KMS-11 (cell line): ENCODE measurements at regions not wholly inside any gene's neighbourhood (a gene's known extent, or its start where the extent isn't known, plus 50 kb on each side); places are given as distances from the start of the nearest gene placed in this dataset.
A peak's percentile ranks its signal among the peaks of the same experiment; 100 is the strongest.

ENCODE experiments used
- H2AFZ ChIP-seq: fragments of 200-600 bp; sonication (generic); 2 replicates; pipeline ENCODE4 v1.6.1; 2016; ENCODE audit warnings: antibody characterized with exemption, mixed run types, low read depth
- H3K27ac ChIP-seq: fragments of 200-600 bp; sonication (generic); 2 replicates; pipeline ENCODE4 v1.6.1; 2016; ENCODE audit warnings: mild to moderate bottlenecking, mixed run types
- H3K27me3 ChIP-seq: fragments of 200-600 bp; sonication (generic); 2 replicates; pipeline ENCODE4 v1.6.1; 2017; ENCODE audit warnings: mild to moderate bottlenecking, low read depth, mixed run types, moderate library complexity; ENCODE audit not compliant: insufficient read depth
- H3K36me3 ChIP-seq: fragments of 200-600 bp; sonication (generic); 2 replicates; pipeline ENCODE4 v1.6.1; 2017; ENCODE audit warnings: mild to moderate bottlenecking, mixed run types; ENCODE audit not compliant: insufficient read depth
- H3K4me1 ChIP-seq: fragments of 200-600 bp; sonication (generic); 2 replicates; pipeline ENCODE4 v1.6.1; 2016; ENCODE audit warnings: mild to moderate bottlenecking, low read depth, mixed run types; ENCODE audit not compliant: poor library complexity, severe bottlenecking
- H3K4me2 ChIP-seq: fragments of 200-600 bp; sonication (generic); 2 replicates; pipeline ENCODE4 v1.7.0; 2016; ENCODE audit warnings: mild to moderate bottlenecking, mixed run types
- H3K4me3 ChIP-seq: fragments of 200-600 bp; sonication (generic); IDR thresholded peaks from 2 replicates; pipeline ENCODE4 v1.6.1; 2017; ENCODE audit warnings: low read depth, low read length, mixed read lengths; ENCODE audit not compliant: insufficient read depth
- H3K79me2 ChIP-seq: fragments of 200-600 bp; sonication (generic); 2 replicates; pipeline ENCODE4 v1.6.1; 2016; ENCODE audit warnings: low read depth, mixed run types; ENCODE audit not compliant: insufficient read depth
- H3K9ac ChIP-seq: fragments of 200-600 bp; sonication (generic); 2 replicates; pipeline ENCODE4 v1.6.1; 2016; ENCODE audit warnings: mild to moderate bottlenecking, mixed run types
- H4K20me1 ChIP-seq: fragments of 200-600 bp; sonication (generic); 2 replicates; pipeline ENCODE4 v1.6.1; 2016; ENCODE audit warnings: mild to moderate bottlenecking, mixed run types; ENCODE audit not compliant: insufficient read depth
- TF ChIP-seq, protein P1 (sequence below): fragments of 200-600 bp; sonication (generic); conservative IDR thresholded peaks from 2 replicates; pipeline ENCODE4 v1.6.1; 2017; ENCODE audit warnings: low read depth, mild to moderate bottlenecking, antibody characterized with exemption, low read length, moderate library complexity, mixed read lengths

DNA sequence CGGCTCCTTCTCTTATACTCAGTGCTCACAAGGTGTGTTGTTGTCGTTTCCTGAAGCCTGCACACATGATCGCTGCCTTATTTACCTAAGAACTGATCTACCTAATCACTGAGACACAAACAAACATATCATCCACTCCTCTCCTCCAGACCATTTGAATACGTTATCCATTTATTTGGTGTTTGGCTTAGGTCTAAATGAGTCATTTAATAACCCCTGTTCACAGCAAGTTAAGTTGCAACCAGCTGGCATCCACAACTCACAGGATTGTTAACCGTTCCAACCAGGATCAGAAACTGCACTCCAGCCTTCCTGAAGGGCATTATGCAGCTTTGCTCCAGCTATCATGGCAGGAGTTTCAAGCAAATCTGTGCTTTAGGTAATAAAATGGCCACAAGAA, 511.1 kb upstream of the MAP3K7 start:
- peak overlapping the region; percentile 86 for H2AFZ ChIP-seq
- TF ChIP-seq, protein P1, sequence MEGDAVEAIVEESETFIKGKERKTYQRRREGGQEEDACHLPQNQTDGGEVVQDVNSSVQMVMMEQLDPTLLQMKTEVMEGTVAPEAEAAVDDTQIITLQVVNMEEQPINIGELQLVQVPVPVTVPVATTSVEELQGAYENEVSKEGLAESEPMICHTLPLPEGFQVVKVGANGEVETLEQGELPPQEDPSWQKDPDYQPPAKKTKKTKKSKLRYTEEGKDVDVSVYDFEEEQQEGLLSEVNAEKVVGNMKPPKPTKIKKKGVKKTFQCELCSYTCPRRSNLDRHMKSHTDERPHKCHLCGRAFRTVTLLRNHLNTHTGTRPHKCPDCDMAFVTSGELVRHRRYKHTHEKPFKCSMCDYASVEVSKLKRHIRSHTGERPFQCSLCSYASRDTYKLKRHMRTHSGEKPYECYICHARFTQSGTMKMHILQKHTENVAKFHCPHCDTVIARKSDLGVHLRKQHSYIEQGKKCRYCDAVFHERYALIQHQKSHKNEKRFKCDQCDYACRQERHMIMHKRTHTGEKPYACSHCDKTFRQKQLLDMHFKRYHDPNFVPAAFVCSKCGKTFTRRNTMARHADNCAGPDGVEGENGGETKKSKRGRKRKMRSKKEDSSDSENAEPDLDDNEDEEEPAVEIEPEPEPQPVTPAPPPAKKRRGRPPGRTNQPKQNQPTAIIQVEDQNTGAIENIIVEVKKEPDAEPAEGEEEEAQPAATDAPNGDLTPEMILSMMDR: no peak
- H3K4me3 ChIP-seq: no peak overlapping the region
- H3K27me3 ChIP-seq: no peaks in the 10 kb centered on the region
- peak overlapping the region; percentile 84 for H3K4me2 ChIP-seq
- no peak overlapping the region for H3K9ac ChIP-seq
- H3K4me1 ChIP-seq: peaks cover 24% of the 10 kb centered on the region
- H3K27ac ChIP-seq: peak overlapping the region; percentile 76
- H4K20me1 ChIP-seq: no peaks in the 10 kb centered on the region
- H3K36me3 ChIP-seq: no peaks in the 10 kb centered on the region
- no peaks in the 10 kb centered on the region for H3K79me2 ChIP-seq

DNA sequence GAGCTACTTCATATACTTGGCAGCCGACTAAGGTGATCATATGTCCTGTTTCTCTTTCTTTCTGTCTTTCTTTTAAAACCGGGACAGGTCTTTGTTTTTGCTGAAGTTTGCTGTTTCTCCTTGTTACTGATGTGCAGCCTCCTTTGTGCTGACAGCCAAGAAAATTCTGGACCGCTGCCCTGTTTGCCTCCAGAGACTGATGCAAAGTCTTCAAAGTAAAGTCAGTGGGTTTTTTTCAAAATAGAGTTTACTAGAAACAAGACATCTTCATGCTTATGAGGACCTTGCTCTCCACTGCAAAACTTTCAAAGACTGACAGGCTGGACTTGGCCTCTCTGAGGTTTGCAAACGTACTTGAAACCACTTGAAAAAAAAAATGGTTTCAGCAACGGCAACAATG, 510.5 kb upstream of the MAP3K7 start:
- peak overlapping the region; percentile 35; the same call in 1 of the 2 replicates for H3K9ac ChIP-seq
- no peaks in the 10 kb centered on the region for H4K20me1 ChIP-seq
- peak overlapping the region; percentile 76 for H3K27ac ChIP-seq
- H3K27me3 ChIP-seq: no peaks in the 10 kb centered on the region
- TF ChIP-seq, protein P1: no peak
- H3K4me2 ChIP-seq: peak overlapping the region; percentile 84
- H3K4me1 ChIP-seq: peaks cover 24% of the 10 kb centered on the region
- H3K79me2 ChIP-seq: no peaks in the 10 kb centered on the region
- no peaks in the 10 kb centered on the region for H3K36me3 ChIP-seq
- H2AFZ ChIP-seq: peak overlapping the region; percentile 86
- H3K4me3 ChIP-seq: no peak overlapping the region

DNA sequence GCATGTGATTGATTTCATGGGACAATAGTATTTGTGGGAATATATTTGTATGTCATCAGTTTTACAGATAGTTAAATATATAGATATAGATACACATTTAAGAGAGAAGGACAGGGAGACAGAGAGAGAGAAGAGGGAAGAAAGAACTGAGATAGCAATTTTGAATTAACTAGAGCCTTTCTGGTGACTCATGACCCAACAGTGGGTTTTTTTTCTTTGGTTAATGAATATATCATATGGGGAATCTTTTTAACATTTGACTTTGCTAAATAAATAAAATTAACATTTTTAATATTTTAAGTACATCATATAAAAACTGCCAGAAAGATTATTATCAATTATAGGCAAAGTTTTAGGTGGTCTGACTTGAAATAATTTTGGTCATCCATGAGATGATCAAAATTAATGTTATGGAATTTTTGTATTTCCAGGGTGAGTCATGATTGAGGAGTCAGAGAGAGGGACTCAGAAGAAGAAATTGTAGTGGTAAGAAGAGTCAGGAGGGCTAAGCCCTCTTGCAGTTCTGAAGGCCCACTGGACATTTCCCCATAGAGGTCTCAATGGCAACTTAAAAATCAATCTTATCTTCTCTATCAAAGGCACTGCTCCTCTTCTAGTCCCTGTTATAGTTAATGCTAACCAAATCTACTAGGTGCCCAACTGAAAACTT, 508.1 kb upstream of the MAP3K7 start:
- H3K4me1 ChIP-seq: peaks cover 24% of the 10 kb centered on the region
- no peaks in the 10 kb centered on the region for H4K20me1 ChIP-seq
- H3K27me3 ChIP-seq: no peaks in the 10 kb centered on the region
- no peak overlapping the region for H3K9ac ChIP-seq
- TF ChIP-seq, protein P1: no peak
- no peaks in the 10 kb centered on the region for H3K79me2 ChIP-seq
- H3K4me2 ChIP-seq: no peak overlapping the region
- H3K27ac ChIP-seq: no peak overlapping the region
- H2AFZ ChIP-seq: no peak overlapping the region
- no peak overlapping the region for H3K4me3 ChIP-seq
- no peaks in the 10 kb centered on the region for H3K36me3 ChIP-seq

DNA sequence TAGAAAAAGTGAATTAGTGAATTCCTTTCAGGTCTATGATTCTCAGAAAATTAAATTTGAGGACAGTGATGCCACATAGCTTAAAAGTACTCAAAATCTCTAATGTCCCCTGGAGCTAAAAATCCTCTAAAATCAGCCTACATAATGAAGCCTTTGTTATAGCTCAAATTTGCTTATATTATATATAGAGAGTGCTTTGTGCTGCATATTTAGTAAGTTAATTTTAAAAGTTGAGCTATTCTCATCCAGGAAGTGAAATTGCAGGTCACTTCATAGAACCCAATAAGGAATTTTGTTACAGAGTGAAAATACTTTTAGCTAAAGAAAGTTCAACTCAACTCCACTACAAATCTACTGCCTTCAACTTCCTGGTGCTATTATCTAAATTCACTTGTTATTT, 507.5 kb upstream of the MAP3K7 start:
- Histone ChIP-seq H3K4me1 (peaks cover 24% of the 10 kb centered on the region), H3K4me2 (no peak overlapping the region), H3K79me2 (no peaks in the 10 kb centered on the region), H3K27me3 (no peaks in the 10 kb centered on the region), H3K4me3 (no peak overlapping the region), H2AFZ (no peak overlapping the region), H3K9ac (no peak overlapping the region), H3K36me3 (no peaks in the 10 kb centered on the region), H4K20me1 (no peaks in the 10 kb centered on the region), H3K27ac (no peak overlapping the region)
- TF ChIP-seq, protein P1: no peak
